H9 (cell line): ENCODE measurements at regions not wholly inside any gene's neighbourhood (a gene's known extent, or its start where the extent isn't known, plus 50 kb on each side); places are given as distances from the start of the nearest gene placed in this dataset.

Experiments
- DNase-seq: peaks from one replicate; pipeline ENCODE4 v3.0.0-alpha.2; 2017
- H2AFZ ChIP-seq: one replicate; pipeline ENCODE4 v1.6.1; 2013; ENCODE audit warnings: mild to moderate bottlenecking, low read length, control low read depth, moderate library complexity
- H2AK5ac ChIP-seq: 2 replicates; pipeline ENCODE4 v1.6.1; 2013; ENCODE audit warnings: low read length, control low read depth, mixed read lengths; ENCODE audit not compliant: insufficient read length
- H2BK120ac ChIP-seq: one replicate; pipeline ENCODE4 v1.6.1; 2013; ENCODE audit warnings: low read depth, mild to moderate bottlenecking, low read length, control low read depth, inconsistent platforms; ENCODE audit not compliant: poor library complexity, severe bottlenecking
- H2BK12ac ChIP-seq: 2 replicates; pipeline ENCODE4 v1.6.1; 2013; ENCODE audit warnings: low read length, control low read depth, mixed read lengths, low read depth; ENCODE audit not compliant: insufficient read length
- H2BK15ac ChIP-seq: 2 replicates; pipeline ENCODE4 v1.6.1; 2013; ENCODE audit warnings: low read depth, low read length, control low read depth
- H2BK20ac ChIP-seq: one replicate; pipeline ENCODE4 v1.6.1; 2013; ENCODE audit warnings: low read depth, mild to moderate bottlenecking, low read length, control low read depth, inconsistent platforms; ENCODE audit not compliant: poor library complexity, severe bottlenecking
- H2BK5ac ChIP-seq: 2 replicates; pipeline ENCODE4 v1.6.1; 2013; ENCODE audit warnings: low read length, control low read depth, mixed read lengths; ENCODE audit not compliant: insufficient read length
- H3K14ac ChIP-seq: 2 replicates; pipeline ENCODE4 v1.6.1; 2013; ENCODE audit warnings: low read length, control low read depth; ENCODE audit not compliant: insufficient read depth
- H3K18ac ChIP-seq: 2 replicates; pipeline ENCODE4 v1.6.1; 2013; ENCODE audit warnings: low read depth, mild to moderate bottlenecking, mixed read lengths, low read length, control low read depth; ENCODE audit not compliant: insufficient read length
- H3K23ac ChIP-seq: 2 replicates; pipeline ENCODE4 v1.6.1; 2013; ENCODE audit warnings: low read length, control low read depth, mixed read lengths, low read depth; ENCODE audit not compliant: insufficient read length
- H3K23me2 ChIP-seq: 2 replicates; pipeline ENCODE4 v1.6.1; 2013; ENCODE audit warnings: low read depth, mild to moderate bottlenecking, mixed read lengths, low read length, control low read depth; ENCODE audit not compliant: insufficient read length, poor library complexity, severe bottlenecking
- H3K27ac ChIP-seq: 2 replicates; pipeline ENCODE4 v1.5.1; 2013; ENCODE audit warnings: low read length, control low read depth, mixed read lengths, low read depth; ENCODE audit not compliant: insufficient read length
- H3K27me3 ChIP-seq: 2 replicates; pipeline ENCODE4 v1.6.1; 2013; ENCODE audit warnings: low read length, control low read depth, inconsistent platforms; ENCODE audit not compliant: insufficient read depth
- H3K4ac ChIP-seq: 2 replicates; pipeline ENCODE4 v1.6.1; 2013; ENCODE audit warnings: low read depth, mild to moderate bottlenecking, control low read depth, inconsistent platforms, low read length, moderate library complexity
- H3K4me1 ChIP-seq: 2 replicates; pipeline ENCODE4 v1.6.1; 2013; ENCODE audit warnings: low read length, control low read depth, inconsistent platforms; ENCODE audit not compliant: insufficient read depth
- H3K4me2 ChIP-seq: 2 replicates; pipeline ENCODE4 v1.6.1; 2013; ENCODE audit warnings: low read length, control low read depth, mixed read lengths; ENCODE audit not compliant: insufficient read length, insufficient read depth
- H3K56ac ChIP-seq: 2 replicates; pipeline ENCODE4 v1.6.1; 2013; ENCODE audit warnings: low read depth, mild to moderate bottlenecking, mixed read lengths, low read length, control low read depth; ENCODE audit not compliant: insufficient read length
- H3K79me1 ChIP-seq: 2 replicates; pipeline ENCODE4 v1.6.1; 2013; ENCODE audit warnings: low read depth, mild to moderate bottlenecking, moderate library complexity, low read length, control low read depth, inconsistent platforms; ENCODE audit not compliant: insufficient read depth, poor library complexity, severe bottlenecking
- H3K79me2 ChIP-seq: 2 replicates; pipeline ENCODE4 v1.6.1; 2013; ENCODE audit warnings: low read length, control low read depth, inconsistent platforms; ENCODE audit not compliant: insufficient read depth
- H3K9ac ChIP-seq: 2 replicates; pipeline ENCODE4 v1.6.1; 2013; ENCODE audit warnings: low read length, control low read depth, mixed read lengths; ENCODE audit not compliant: insufficient read length; ENCODE audit errors: extremely low read depth
- H3K9me3 ChIP-seq: one replicate; pipeline ENCODE4 v1.6.1; 2013; ENCODE audit warnings: low read depth, low read length, inconsistent platforms; ENCODE audit not compliant: control insufficient read depth
- H3T11ph ChIP-seq: one replicate; pipeline ENCODE4 v1.6.1; 2013; ENCODE audit warnings: mild to moderate bottlenecking, low read length, control low read depth, inconsistent platforms
- H4K20me1 ChIP-seq: one replicate; pipeline ENCODE4 v1.6.1; 2013; ENCODE audit not compliant: control insufficient read depth, insufficient read length, insufficient read depth
- H4K5ac ChIP-seq: 2 replicates; pipeline ENCODE4 v1.6.1; 2013; ENCODE audit warnings: low read depth, mild to moderate bottlenecking, mixed read lengths, low read length, control low read depth; ENCODE audit not compliant: insufficient read length
- H4K8ac ChIP-seq: replicated peaks from 2 replicates; pipeline ENCODE4 v1.6.1; 2013; ENCODE audit warnings: low read length, control low read depth, mixed read lengths, low read depth; ENCODE audit not compliant: insufficient read length
- H4K91ac ChIP-seq: 2 replicates; pipeline ENCODE4 v1.6.1; 2013; ENCODE audit warnings: low read depth, mild to moderate bottlenecking, moderate library complexity, mixed read lengths, low read length, control low read depth; ENCODE audit not compliant: insufficient read length
- H3K27ac Mint-ChIP-seq, 3 experiments: 2 replicates in 2 of 3; 3 replicates in 1 of 3; pipeline ENCODE4 v1.8.0; 2020 to 2021; ENCODE audit warnings: mixed read lengths in 3 of 3, mild to moderate bottlenecking in 1 of 3, moderate library complexity in 1 of 3
- H3K27me3 Mint-ChIP-seq: 2 replicates; pipeline ENCODE4 v1.8.0; 2021; ENCODE audit warnings: low read depth, mild to moderate bottlenecking, moderate library complexity, mixed read lengths
- H3K36me3 Mint-ChIP-seq, 3 experiments: 2 replicates in 2 of 3; 3 replicates in 1 of 3; pipeline ENCODE4 v1.8.0; 2020 to 2021; ENCODE audit warnings: low read depth in 3 of 3, mixed read lengths in 3 of 3; ENCODE audit not compliant: insufficient read depth in 1 of 3
- H3K4me1 Mint-ChIP-seq, 2 experiments: 2 replicates each; pipeline ENCODE4 v1.8.0; 2020; ENCODE audit warnings: mixed read lengths in 2 of 2
- H3K4me3 Mint-ChIP-seq, 2 experiments: 2 replicates in 1 of 2; 3 replicates in 1 of 2; pipeline ENCODE4 v1.8.0; 2020 to 2021; ENCODE audit warnings: mild to moderate bottlenecking in 2 of 2, mixed read lengths in 2 of 2, moderate library complexity in 1 of 2
- H3K9me3 Mint-ChIP-seq, 2 experiments: 2 replicates in 1 of 2; 3 replicates in 1 of 2; pipeline ENCODE4 v1.8.0; 2020; ENCODE audit warnings: mild to moderate bottlenecking in 2 of 2, mixed read lengths in 2 of 2, moderate library complexity in 1 of 2
- WGBS: extraction: QIAGEN DNeasy Blood & Tissue Kit; methylation state at CpG from one replicate; pipeline ENCODE4 v1.1.7; 2013; ENCODE audit warnings: missing lambda C conversion rate, low lambda C conversion rate, mixed read lengths; ENCODE audit not compliant: insufficient read length; ENCODE audit errors: extremely low coverage; 5-methylcytosine and 5-hydroxymethylcytosine counted together
- TF ChIP-seq, protein P1 (sequence below): fragments of 200-600 bp; sonication (generic); conservative IDR thresholded peaks from 3 replicates; pipeline ENCODE4 v1.8.0; 2021; ENCODE audit warnings: antibody characterized with exemption, mild to moderate bottlenecking

DNA sequence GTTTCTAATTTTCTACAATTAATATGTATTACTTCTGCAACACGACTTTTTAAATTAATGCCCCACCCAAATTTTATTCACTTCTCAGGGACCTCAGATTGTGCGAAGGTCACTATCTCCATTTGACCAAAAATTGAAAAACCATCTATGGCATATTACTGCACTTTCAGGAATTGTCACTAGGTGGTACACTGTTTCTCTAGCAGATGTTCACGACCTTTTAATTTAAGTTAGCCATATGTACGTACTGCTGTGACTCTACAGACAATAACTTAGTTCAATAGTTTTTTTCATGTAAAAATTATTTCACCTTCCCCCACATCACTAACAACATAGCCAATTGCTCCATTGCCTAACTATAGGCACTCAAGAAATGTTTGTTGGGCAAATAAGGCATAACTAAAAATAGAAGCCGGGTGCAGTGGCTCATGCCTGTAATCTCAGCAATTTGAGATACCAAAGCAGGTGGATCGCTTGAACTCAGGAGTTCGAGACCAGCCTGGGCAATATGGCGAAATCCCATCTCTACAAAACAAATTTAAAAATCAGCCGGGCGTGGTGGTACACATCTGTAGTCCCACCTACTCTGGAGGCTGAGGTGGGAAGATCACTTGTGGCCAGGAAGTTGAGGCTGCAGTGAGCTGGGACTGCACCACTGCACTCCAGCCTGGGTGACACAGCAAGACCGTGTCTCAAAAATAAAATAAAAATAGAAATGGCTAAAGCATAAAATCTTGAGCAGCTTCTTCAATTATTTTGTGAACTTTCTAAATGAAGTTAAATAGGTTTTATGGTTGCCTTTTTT, 75.7 kb upstream of the PKN2 start:
- Histone ChIP-seq H3K27me3 (no peaks in the 10 kb centered on the region), H3K23ac (no peak overlapping the region), H2AFZ (no peak overlapping the region), H3K56ac (no peak overlapping the region), H4K5ac (no peak overlapping the region), H2BK12ac (no peak overlapping the region), H3K23me2 (no peaks in the 10 kb centered on the region), H2BK15ac (no peak overlapping the region), H3K9me3 (no peaks in the 10 kb centered on the region), H4K20me1 (no peaks in the 10 kb centered on the region), H3K79me2 (no peaks in the 10 kb centered on the region), H3K4ac (no peak overlapping the region), H2AK5ac (no peak overlapping the region), H3K14ac (no peak overlapping the region), H4K91ac (no peak overlapping the region), H3K18ac (no peak overlapping the region), H3K27ac (no peak overlapping the region), H3K9ac (no peak overlapping the region), H2BK120ac (no peak overlapping the region), H4K8ac (no peak overlapping the region), H3K4me2 (no peak overlapping the region), H2BK5ac (no peak overlapping the region), H2BK20ac (no peak overlapping the region), H3K4me1 (no peaks in the 10 kb centered on the region), H3T11ph (no peak overlapping the region), H3K79me1 (no peaks in the 10 kb centered on the region)
- no peaks in the 10 kb centered on the region for H3K9me3 Mint-ChIP-seq
- no CpG with 5 or more reads among the region's 11 CpGs for WGBS
- H3K27ac Mint-ChIP-seq, result no peak overlapping the region
- no peak for DNase-seq
- no peak overlapping the region for H3K4me3 Mint-ChIP-seq
- no peaks in the 10 kb centered on the region for H3K27me3 Mint-ChIP-seq
- H3K4me1 Mint-ChIP-seq, result peaks cover 10 to 13% of the 10 kb centered on the region in 2 experiments
- no peaks in the 10 kb centered on the region for H3K36me3 Mint-ChIP-seq
- TF ChIP-seq, protein P1, sequence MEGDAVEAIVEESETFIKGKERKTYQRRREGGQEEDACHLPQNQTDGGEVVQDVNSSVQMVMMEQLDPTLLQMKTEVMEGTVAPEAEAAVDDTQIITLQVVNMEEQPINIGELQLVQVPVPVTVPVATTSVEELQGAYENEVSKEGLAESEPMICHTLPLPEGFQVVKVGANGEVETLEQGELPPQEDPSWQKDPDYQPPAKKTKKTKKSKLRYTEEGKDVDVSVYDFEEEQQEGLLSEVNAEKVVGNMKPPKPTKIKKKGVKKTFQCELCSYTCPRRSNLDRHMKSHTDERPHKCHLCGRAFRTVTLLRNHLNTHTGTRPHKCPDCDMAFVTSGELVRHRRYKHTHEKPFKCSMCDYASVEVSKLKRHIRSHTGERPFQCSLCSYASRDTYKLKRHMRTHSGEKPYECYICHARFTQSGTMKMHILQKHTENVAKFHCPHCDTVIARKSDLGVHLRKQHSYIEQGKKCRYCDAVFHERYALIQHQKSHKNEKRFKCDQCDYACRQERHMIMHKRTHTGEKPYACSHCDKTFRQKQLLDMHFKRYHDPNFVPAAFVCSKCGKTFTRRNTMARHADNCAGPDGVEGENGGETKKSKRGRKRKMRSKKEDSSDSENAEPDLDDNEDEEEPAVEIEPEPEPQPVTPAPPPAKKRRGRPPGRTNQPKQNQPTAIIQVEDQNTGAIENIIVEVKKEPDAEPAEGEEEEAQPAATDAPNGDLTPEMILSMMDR, result peak; percentile 69
